Ovary (tissue), 3 donors: ENCODE measurements at regions not wholly inside any gene's neighbourhood (a gene's known extent, or its start where the extent isn't known, plus 50 kb on each side); places are given as distances from the start of the nearest gene placed in this dataset.

Experiments used
- CTCF ChIP-seq, 3 donors: fragments of 450-650 bp in 2 of 3; fragments of 200-600 bp in 1 of 3; IDR thresholded peaks; one replicate each; pipeline versions ENCODE4 v1.5.1 to v1.8.0; 2016 to 2022; ENCODE audit warnings: antibody characterized with exemption in 3 of 3, mild to moderate bottlenecking in 1 of 3
- POLR2A ChIP-seq: fragments of 450-650 bp; IDR thresholded peaks from one replicate; pipeline ENCODE4 v1.6.1; 2017; ENCODE audit warnings: antibody characterized with exemption, mild to moderate bottlenecking, moderate library complexity
- donor health status: DM: no; HTN: no; CAD: no.

- TF ChIP-seq POLR2A (no peak), CTCF (IDR thresholded peaks at IDR 0.05) (no peak)
Measured at GRCh38 chr1:5478961-5479360, 513.3 kb downstream of the NPHP4 start.
